Epidermal melanocyte (primary cell): ENCODE measurements at regions not wholly inside any gene's neighbourhood (a gene's known extent, or its start where the extent isn't known, plus 50 kb on each side); places are given as distances from the start of the nearest gene placed in this dataset.
"Not testable (repeated sequence)": the region's sequence is repeated elsewhere in the genome, so short reads cannot be mapped to it uniquely, and the experiment has no call there.

Experiments
- DNase-seq: peaks from one replicate; pipeline ENCODE4 v3.0.0; 2011; ENCODE audit warnings: low spot score; ENCODE audit not compliant: insufficient read length

- no peak for DNase-seq
Measured at GRCh38 chr6:12608874-12609273, 107.7 kb upstream of the PHACTR1 start.

GRCh38 chr6:12609751-12610150 lies 106.8 kb upstream of the PHACTR1 start:
- no peak for DNase-seq

DNA sequence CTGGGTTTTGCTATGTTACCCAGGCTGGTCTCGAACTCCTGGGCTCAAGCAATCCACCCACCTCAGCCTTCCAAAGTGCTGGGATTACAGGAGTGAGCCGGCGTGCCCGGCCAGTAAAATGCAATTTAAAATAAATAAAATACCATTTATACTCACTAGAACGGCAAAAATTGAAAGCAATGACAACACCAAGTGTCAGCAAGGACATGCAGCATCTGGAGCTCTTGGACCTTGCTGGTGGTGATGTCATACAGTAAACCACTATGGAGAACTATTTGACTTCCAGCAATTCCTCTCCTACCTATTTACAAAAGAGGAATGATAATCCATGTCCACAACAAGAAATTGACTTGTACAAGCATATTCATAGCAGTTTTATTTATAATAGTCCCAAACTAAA lies 105.7 kb upstream of the PHACTR1 start:
- DNase-seq = no peak

GRCh38 chr6:12613811-12614210 lies 102.8 kb upstream of the PHACTR1 start:
- no peak for DNase-seq

- no peak for DNase-seq
Measured at GRCh38 chr6:12614456-12614855, 102.1 kb upstream of the PHACTR1 start.

DNA sequence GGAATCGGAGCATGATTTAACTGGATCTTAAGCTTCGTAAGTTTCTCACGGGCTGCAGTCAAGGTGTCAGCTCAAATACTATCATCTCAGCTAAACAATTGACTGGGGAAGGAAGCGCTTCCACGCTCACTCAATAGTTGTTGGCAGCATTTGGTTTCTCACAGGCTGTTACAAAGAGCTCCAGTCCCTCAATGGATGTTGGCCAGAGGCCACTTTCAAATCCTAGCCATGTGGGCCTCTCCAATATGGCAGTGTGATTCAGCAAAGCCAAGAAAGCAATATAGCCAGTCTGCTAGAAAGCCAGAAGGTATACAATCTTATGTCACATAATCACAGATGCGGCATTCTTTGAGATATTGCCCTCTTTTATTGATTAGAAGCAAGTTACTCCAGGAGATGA lies 98.3 kb upstream of the PHACTR1 start:
- no peak for DNase-seq

GRCh38 chr6:12621754-12622153 lies 94.8 kb upstream of the PHACTR1 start:
- DNase-seq = no peak

- no peak for DNase-seq
Measured at GRCh38 chr6:12622566-12622965, 94.0 kb upstream of the PHACTR1 start.

DNA sequence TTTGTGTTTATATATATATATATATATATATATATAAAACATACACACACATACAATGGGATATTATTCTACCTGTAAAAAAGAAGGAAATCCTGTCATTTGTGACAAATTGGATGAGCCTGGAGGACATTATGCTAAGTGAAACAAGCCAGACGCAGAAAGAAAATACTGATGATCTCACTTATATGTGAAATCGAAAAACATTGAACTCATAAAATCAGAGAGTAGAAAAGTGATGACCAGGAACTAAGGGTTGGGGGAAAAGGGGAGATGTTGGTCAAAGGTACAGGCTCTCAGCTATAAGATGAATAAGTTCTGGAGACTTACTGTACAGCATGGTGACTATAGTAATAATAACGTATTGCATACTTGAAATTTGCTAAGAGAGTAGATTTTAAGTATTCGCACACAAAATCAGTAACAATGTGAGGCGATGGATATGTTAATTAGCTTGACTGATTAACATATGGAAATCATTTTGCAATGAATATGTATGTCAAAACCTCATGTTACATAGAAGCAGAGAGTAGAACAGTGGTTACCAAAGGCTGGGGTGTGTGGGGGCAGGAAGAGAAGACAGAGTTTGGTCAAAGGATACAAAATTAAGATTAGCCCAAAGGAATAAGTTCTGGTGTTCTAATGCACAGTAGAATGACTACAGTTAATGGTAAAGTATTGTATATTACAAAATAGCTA lies 92.3 kb upstream of the PHACTR1 start:
- no peak for DNase-seq

DNA sequence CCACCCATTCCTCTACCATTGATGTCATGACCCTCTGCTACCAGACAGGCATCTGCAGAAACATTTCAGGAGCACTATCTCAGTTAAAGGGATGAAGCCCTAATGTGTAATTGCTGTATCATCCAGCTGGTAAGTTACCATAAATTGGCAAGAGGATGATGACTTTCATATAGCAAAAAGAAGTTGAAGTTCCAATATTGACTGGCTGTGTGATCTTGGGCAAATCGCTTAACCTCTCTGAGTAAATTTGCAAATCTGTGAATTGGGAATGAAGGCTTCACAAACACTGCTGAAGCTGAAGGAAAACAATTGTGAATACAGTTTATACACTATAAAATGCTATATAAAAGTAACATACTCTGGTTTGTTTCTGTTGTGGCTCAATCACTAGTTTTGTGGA lies 89.5 kb upstream of the PHACTR1 start:
- no peak for DNase-seq

DNA sequence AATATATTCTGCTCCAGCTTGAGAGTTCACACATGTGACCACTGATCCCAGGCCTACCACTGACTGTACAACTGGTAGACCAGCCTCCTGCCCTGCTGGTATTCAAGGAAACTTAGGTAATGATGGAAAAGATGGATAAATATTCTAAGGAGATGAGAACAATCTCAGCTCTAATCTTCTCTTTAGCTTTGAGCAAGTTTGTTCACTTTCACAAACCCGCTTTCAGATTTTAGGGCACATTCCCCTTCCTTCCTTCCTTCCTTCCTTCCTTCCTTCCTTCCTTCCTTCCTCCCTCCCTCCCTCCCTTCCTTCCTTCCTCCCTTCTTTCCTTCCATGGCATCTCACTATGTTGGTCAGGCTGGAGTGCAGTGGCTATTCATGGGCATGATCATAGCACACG lies 88.2 kb upstream of the PHACTR1 start:
- no peak for DNase-seq

- DNase-seq = not testable (repeated sequence)
Measured at GRCh38 chr6:12633746-12634145, 82.8 kb upstream of the PHACTR1 start.

- DNase-seq = no peak
Measured at GRCh38 chr6:12635375-12635774, 81.2 kb upstream of the PHACTR1 start.

DNA sequence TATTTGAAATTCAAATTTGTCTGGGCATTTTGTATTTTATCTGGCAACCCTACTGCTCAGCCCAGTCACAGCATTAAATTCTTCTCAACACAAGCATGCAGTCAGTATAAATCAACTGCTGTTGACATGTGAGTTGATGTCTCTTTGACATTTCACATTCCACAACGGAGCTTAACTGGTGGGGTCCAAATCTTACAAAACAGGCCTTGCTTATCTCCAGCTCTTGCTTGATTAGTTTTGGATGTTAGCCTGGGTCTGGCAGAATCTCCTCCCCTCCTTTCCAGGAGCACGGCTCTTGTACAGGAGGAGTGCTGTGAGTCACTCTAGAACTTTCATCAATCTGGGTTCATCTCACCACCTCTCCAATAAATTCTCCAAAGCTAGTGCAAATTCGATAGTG lies 80.8 kb upstream of the PHACTR1 start:
- DNase-seq = no peak

DNA sequence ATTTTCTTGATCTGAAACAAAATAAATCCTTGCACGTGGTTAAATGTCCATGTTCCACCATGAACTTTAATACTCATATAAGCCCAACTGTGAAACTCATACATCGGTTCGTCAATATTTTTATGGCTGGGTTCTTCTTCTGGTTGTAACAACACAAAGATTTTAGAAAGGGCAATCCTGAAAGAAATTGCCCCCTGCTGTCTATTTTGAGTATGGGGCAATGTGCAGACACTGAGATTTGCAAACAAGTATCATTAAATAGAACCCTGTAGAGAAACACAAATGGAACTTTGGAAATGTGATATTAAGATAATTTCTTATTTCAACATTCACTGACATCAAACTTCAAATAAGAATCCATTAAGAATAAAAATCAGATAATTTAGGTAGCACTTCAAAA lies 80.2 kb upstream of the PHACTR1 start:
- no peak for DNase-seq

DNA sequence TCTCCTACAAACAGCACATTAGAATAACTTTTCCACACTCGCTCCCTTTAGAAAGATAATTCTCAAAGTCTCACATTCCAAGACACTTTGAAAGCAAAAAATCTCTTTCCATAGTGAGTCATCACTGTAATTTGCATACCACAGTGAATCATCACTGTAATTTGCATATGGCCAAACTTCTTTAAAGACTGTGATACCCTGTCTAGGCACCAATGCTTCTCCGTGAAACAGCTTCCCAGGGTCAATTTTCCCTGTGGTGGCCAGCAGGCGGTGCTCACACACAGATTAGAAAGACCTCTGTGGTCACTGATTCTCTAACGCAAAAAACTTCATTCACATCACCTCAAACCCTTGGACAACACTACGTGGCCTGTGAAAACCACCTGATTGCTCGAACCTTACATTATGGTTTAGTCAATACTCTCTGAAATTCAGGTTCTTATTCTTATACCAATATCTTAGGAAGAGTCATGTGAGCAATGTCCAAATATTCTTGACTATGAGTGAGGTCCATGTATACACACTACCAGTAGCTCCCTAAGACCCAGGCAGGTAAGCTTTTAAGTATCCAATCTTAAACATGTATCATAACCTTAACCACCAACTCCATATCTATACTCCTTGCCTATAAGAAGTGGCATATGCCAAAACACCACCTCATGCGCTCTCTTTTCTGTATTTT lies 78.5 kb upstream of the PHACTR1 start:
- no peak for DNase-seq

DNA sequence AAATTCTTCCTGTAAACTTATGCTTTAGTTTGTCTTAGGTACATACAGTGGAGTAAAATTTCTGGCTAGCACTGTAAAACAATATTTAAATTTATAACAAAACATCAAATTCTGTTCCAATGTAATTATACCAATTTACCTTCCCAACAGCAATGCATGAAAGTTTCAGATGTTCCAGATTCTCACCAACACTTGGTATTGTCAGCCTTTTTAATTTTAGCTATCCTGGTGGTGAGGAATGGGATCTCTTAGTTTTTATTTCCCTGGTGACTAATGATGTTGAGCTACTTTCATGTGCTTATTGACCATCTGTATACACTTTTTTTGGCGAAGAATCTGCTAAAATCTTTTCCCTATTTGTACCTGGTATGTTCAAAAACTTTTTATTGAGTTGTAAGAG lies 76.1 kb upstream of the PHACTR1 start:
- DNase-seq = no peak

- DNase-seq = not testable (repeated sequence)
Measured at GRCh38 chr6:12641785-12642184, 74.8 kb upstream of the PHACTR1 start.

- no peak for DNase-seq
Measured at GRCh38 chr6:12645941-12646340, 70.6 kb upstream of the PHACTR1 start.

- no peak for DNase-seq
Measured at GRCh38 chr6:12648171-12648570, 68.4 kb upstream of the PHACTR1 start.

DNA sequence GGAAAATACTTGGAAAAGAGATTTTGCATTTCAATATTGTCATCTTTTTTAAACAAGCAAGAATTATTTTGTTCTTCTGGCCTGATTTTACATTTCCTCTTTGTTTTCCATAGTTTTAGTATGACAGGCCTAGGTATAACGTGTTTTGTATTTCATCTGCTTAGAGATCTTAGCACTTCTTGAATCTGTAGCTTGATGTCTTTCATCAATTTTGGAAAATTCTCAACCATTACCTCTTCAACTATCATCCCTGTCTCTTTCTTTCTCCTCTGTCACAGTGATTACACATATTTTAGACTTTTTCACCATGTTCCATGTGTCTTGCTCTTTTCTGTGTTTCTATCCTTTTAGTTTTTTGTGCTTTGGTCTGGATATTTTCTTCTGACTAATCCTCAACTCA lies 67.2 kb upstream of the PHACTR1 start:
- no peak for DNase-seq

- no peak for DNase-seq
Measured at GRCh38 chr6:12653486-12653885, 63.1 kb upstream of the PHACTR1 start.

- DNase-seq = no peak
Measured at GRCh38 chr6:12654107-12654506, 62.5 kb upstream of the PHACTR1 start.
